ENCODE measurements at regions not wholly inside any gene's neighbourhood (a gene's known extent, or its start where the extent isn't known, plus 50 kb on each side); places are given as distances from the start of the nearest gene placed in this dataset.
"Not testable (repeated sequence)": the region's sequence is repeated elsewhere in the genome, so short reads cannot be mapped to it uniquely, and the experiment has no call there.

GRCh38 chr11:38721586-38722315 lies 2123.7 kb upstream of the RAG2 start:
- no peak for DNase-seq (ENCODE audit: low read depth in 2 of 2)

- no peak for DNase-seq (ENCODE audit: low read depth in 2 of 2)
Measured at GRCh38 chr11:38718659-38719058, 2120.6 kb upstream of the RAG2 start.

GRCh38 chr11:38718049-38718448 lies 2120.0 kb upstream of the RAG2 start:
- DNase-seq (ENCODE audit: low read depth in 2 of 2) = no peak

- no peak for DNase-seq (ENCODE audit: low read depth in 2 of 2)
Measured at GRCh38 chr11:38711110-38711509, 2113.1 kb upstream of the RAG2 start.

- DNase-seq (ENCODE audit: low read depth in 2 of 2) = no peak
Measured at GRCh38 chr11:38710262-38710661, 2112.2 kb upstream of the RAG2 start.

- DNase-seq (ENCODE audit: low read depth in 2 of 2) = no peak
Measured at GRCh38 chr11:38700111-38700510, 2102.1 kb upstream of the RAG2 start.

- DNase-seq (ENCODE audit: low read depth in 2 of 2) = no peak
Measured at GRCh38 chr11:38693306-38693705, 2095.3 kb upstream of the RAG2 start.

GRCh38 chr11:38690211-38690610 lies 2092.2 kb upstream of the RAG2 start:
- not testable (repeated sequence) for DNase-seq (ENCODE audit: low read depth in 2 of 2)

- DNase-seq (ENCODE audit: low read depth in 2 of 2) = no peak
Measured at GRCh38 chr11:38687008-38687407, 2089.0 kb upstream of the RAG2 start.

- DNase-seq (ENCODE audit: low read depth in 2 of 2) = no peak
Measured at GRCh38 chr11:38683484-38683883, 2085.4 kb upstream of the RAG2 start.

- DNase-seq (ENCODE audit: low read depth in 2 of 2) = no peak
Measured at GRCh38 chr11:38680746-38681145, 2082.7 kb upstream of the RAG2 start.

- no peak for DNase-seq (ENCODE audit: low read depth in 2 of 2)
Measured at GRCh38 chr11:38680166-38680565, 2082.1 kb upstream of the RAG2 start.

GRCh38 chr11:38672445-38672844 lies 2074.4 kb upstream of the RAG2 start:
- no peak for DNase-seq (ENCODE audit: low read depth in 2 of 2)

- no peak for DNase-seq (ENCODE audit: low read depth in 2 of 2)
Measured at GRCh38 chr11:38667359-38667758, 2069.3 kb upstream of the RAG2 start.

- no peak for DNase-seq (ENCODE audit: low read depth in 2 of 2)
Measured at GRCh38 chr11:38648604-38649003, 2050.6 kb upstream of the RAG2 start.

- DNase-seq (ENCODE audit: low read depth in 2 of 2) = no peak
Measured at GRCh38 chr11:38646382-38646781, 2048.3 kb upstream of the RAG2 start.

GRCh38 chr11:38640854-38641253 lies 2042.8 kb upstream of the RAG2 start:
- no peak for DNase-seq (ENCODE audit: low read depth in 2 of 2)

GRCh38 chr11:38612701-38613100 lies 2014.7 kb upstream of the RAG2 start:
- no peak for DNase-seq (ENCODE audit: low read depth in 2 of 2)

GRCh38 chr11:38601371-38601770 lies 2003.3 kb upstream of the RAG2 start:
- DNase-seq (ENCODE audit: low read depth in 2 of 2) = not testable (repeated sequence)

GRCh38 chr11:38598418-38598817 lies 2000.4 kb upstream of the RAG2 start:
- DNase-seq (ENCODE audit: low read depth in 2 of 2) = no peak

- not testable (repeated sequence) for DNase-seq (ENCODE audit: low read depth in 2 of 2)
Measured at GRCh38 chr11:38595359-38596016, 1997.5 kb upstream of the RAG2 start.

GRCh38 chr11:38594895-38595294 lies 1996.9 kb upstream of the RAG2 start:
- no peak for DNase-seq (ENCODE audit: low read depth in 2 of 2)

- DNase-seq (ENCODE audit: low read depth in 2 of 2) = peak; percentile 5 to 11
Measured at GRCh38 chr11:38593649-38594048, 1995.6 kb upstream of the RAG2 start.
